ENCODE measurements at regions not wholly inside any gene's neighbourhood (a gene's known extent, or its start where the extent isn't known, plus 50 kb on each side); places are given as distances from the start of the nearest gene placed in this dataset.

DNA sequence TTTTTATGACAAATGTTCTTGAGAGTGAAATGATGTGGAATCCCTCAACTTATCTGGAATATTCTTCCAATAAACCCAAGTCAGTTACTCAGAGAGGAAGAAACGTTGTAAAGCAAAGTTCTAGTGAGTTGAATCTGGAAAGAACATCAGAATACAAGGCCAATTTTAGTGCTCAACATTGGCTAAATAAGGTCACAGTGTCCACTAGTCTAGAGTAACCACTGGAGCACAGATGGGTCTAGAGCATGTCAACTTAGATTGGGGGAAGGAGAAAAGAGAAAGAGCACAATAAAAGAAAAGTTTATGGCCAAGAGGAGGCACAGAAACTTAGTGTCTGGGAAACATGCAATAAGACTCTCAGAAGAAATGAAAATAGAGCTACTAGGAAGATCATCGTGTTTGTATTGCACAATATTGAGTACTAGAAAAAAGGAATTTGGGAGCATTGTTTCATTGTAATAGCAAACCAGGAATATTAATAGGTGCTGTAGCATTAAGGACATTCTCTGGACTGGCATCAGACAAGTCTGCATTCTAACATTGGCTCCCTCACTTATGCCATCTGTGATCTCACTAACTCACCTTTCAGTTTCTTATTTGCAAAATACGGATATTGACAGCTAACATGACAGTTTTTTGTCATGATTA, 1318.5 kb downstream of the PCDH9 start:
- Histone ChIP-seq H3K9me3 (ENCODE audit: insufficient read depth, low read length) (no peaks in the 10 kb centered on the region), H3K27ac (ENCODE audit: low read depth, low read length) (no peak overlapping the region)

DNA sequence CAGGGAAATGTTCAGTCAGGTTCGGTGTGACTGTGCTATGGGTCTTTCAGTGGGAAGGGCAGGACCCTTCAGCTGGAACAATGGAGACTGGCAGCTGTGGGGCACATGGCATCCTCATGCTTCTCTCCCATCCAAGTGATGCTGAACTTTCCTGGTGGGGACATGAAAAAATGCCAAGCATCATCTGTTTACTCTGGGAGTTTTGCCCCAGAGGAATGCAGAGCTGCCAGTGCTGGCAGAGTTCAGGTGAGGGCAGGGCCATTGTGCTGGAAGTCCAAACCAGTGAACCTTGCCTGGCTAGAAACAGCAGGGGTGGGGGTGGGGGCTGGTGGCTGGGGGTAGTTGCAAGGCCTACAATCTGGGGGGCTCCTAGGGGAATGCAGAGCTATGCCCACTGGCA, 1320.6 kb downstream of the PCDH9 start:
- Histone ChIP-seq H3K27ac (ENCODE audit: low read depth, low read length) (no peak overlapping the region), H3F3A (ENCODE audit: insufficient read depth) (no peaks in the 10 kb centered on the region), H3K9me3 (ENCODE audit: insufficient read depth, low read length) (peaks cover 6% of the 10 kb centered on the region; the same call in 1 of the 2 replicates), H3K79me2 (ENCODE audit: insufficient read depth, low read length) (no peaks in the 10 kb centered on the region), H3K9me2 (replicated peaks; ENCODE audit: insufficient read depth, low read length) (no peaks in the 10 kb centered on the region), H3K36me3 (ENCODE audit: low read length) (no peaks in the 10 kb centered on the region), H3K9ac (ENCODE audit: low read length) (no peak overlapping the region), H3K4me3 (ENCODE audit: insufficient read depth, low read length, poor library complexity, severe bottlenecking) (no peak overlapping the region), H3K27me3 (ENCODE audit: low read length) (no peaks in the 10 kb centered on the region), H3K4me2 (ENCODE audit: low read depth, low read length, poor library complexity, severe bottlenecking) (no peak overlapping the region), H4K20me1 (ENCODE audit: low read depth, low read length) (no peaks in the 10 kb centered on the region), H2AFZ (ENCODE audit: low read depth, low read length, severe bottlenecking) (no peak overlapping the region)
- TF ChIP-seq, protein P1, sequence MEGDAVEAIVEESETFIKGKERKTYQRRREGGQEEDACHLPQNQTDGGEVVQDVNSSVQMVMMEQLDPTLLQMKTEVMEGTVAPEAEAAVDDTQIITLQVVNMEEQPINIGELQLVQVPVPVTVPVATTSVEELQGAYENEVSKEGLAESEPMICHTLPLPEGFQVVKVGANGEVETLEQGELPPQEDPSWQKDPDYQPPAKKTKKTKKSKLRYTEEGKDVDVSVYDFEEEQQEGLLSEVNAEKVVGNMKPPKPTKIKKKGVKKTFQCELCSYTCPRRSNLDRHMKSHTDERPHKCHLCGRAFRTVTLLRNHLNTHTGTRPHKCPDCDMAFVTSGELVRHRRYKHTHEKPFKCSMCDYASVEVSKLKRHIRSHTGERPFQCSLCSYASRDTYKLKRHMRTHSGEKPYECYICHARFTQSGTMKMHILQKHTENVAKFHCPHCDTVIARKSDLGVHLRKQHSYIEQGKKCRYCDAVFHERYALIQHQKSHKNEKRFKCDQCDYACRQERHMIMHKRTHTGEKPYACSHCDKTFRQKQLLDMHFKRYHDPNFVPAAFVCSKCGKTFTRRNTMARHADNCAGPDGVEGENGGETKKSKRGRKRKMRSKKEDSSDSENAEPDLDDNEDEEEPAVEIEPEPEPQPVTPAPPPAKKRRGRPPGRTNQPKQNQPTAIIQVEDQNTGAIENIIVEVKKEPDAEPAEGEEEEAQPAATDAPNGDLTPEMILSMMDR (IDR thresholded peaks at IDR 0.05; ENCODE audit: insufficient read depth, low read length, poor library complexity, severe bottlenecking): no peak
- no peak for TF ChIP-seq EZH2phosphoT487 (conservative IDR thresholded peaks at IDR 0.05; ENCODE audit: low read length)

More for the DNA sequence above, 1318.5 kb downstream of the PCDH9 start:
- H3K4me2 ChIP-seq (ENCODE audit: low read depth, low read length, poor library complexity, severe bottlenecking): no peak overlapping the region
- H3K36me3 ChIP-seq (ENCODE audit: low read length): no peaks in the 10 kb centered on the region
- no peak overlapping the region for H3K4me3 ChIP-seq (ENCODE audit: insufficient read depth, low read length, poor library complexity, severe bottlenecking)
- H2AFZ ChIP-seq (ENCODE audit: low read depth, low read length, severe bottlenecking): peak overlapping the region; percentile 43
- no peak for TF ChIP-seq EZH2phosphoT487 (conservative IDR thresholded peaks at IDR 0.05; ENCODE audit: low read length)
- TF ChIP-seq, protein P1 (IDR thresholded peaks at IDR 0.05; ENCODE audit: insufficient read depth, low read length, poor library complexity, severe bottlenecking): no peak
- H3F3A ChIP-seq (ENCODE audit: insufficient read depth): no peaks in the 10 kb centered on the region
- no peaks in the 10 kb centered on the region for H4K20me1 ChIP-seq (ENCODE audit: low read depth, low read length)
- H3K9me2 ChIP-seq (replicated peaks; ENCODE audit: insufficient read depth, low read length): no peaks in the 10 kb centered on the region
- H3K27me3 ChIP-seq (ENCODE audit: low read length): no peaks in the 10 kb centered on the region
- no peak overlapping the region for H3K9ac ChIP-seq (ENCODE audit: low read length)
- no peaks in the 10 kb centered on the region for H3K79me2 ChIP-seq (ENCODE audit: insufficient read depth, low read length)

DNA sequence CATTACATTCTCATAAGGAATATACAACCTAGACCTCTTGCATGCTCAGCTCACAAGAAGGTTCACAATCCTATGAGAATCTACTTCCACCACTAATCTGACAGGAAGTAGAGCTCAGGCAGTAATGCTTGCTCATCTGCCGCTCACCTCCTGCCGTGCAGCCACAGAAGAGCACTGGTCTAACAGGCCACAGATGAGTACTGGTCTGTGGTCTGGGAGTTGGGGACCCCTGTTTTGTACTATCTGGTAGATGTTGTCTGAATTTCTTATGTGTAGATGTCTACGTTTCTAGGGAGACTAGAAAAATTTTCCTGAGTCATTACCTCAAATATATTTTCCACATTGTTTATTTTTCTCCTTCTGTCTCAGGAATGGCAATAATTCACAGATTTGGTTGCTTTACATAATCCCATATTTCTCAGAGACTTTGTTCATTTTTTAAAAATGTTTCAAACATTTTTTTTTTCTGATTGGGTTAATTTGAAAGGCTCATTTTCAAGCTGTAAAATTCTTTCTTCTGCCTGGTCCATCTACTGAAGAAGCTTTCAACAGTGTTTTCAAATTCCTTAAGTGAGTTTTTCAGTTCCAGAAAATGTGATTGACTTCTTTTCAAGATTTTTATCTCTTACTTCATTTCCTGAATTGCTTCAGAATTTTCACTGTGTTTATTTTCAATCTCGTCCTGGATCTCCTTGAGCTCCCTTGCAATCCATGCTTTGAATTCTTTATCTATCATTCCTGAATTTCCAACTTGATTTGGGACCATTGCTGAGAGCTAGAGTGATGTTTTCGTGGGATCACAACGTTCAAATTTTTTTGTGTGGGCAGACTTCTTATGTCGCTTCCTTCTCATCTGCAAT, 1322.2 kb downstream of the PCDH9 start:
- no peak overlapping the region for H2AFZ ChIP-seq (ENCODE audit: low read depth, low read length, severe bottlenecking)
- TF ChIP-seq, protein P1 (IDR thresholded peaks at IDR 0.05; ENCODE audit: insufficient read depth, low read length, poor library complexity, severe bottlenecking): no peak
- no peak for TF ChIP-seq EZH2phosphoT487 (conservative IDR thresholded peaks at IDR 0.05; ENCODE audit: low read length)
- H3K9me3 ChIP-seq (ENCODE audit: insufficient read depth, low read length): peaks cover 6% of the 10 kb centered on the region; the same call in 1 of the 2 replicates
- H3K4me2 ChIP-seq (ENCODE audit: low read depth, low read length, poor library complexity, severe bottlenecking): no peak overlapping the region
- H3K9me2 ChIP-seq (replicated peaks; ENCODE audit: insufficient read depth, low read length): no peaks in the 10 kb centered on the region
- no peak overlapping the region for H3K9ac ChIP-seq (ENCODE audit: low read length)
- H3K27me3 ChIP-seq (ENCODE audit: low read length): no peaks in the 10 kb centered on the region
- H3F3A ChIP-seq (ENCODE audit: insufficient read depth): no peaks in the 10 kb centered on the region
- no peaks in the 10 kb centered on the region for H4K20me1 ChIP-seq (ENCODE audit: low read depth, low read length)
- H3K4me3 ChIP-seq (ENCODE audit: insufficient read depth, low read length, poor library complexity, severe bottlenecking): no peak overlapping the region
- H3K79me2 ChIP-seq (ENCODE audit: insufficient read depth, low read length): no peaks in the 10 kb centered on the region
- no peaks in the 10 kb centered on the region for H3K36me3 ChIP-seq (ENCODE audit: low read length)
- H3K27ac ChIP-seq (ENCODE audit: low read depth, low read length): no peak overlapping the region

Measured in SU-DHL-6 (cell line).